Rectal smooth muscle tissue (tissue), 1 donor: ENCODE measurements at regions not wholly inside any gene's neighbourhood (a gene's known extent, or its start where the extent isn't known, plus 50 kb on each side); places are given as distances from the start of the nearest gene placed in this dataset.

Source experiments
- H3K27ac ChIP-seq: one replicate; pipeline ENCODE4 v1.7.0; 2013; ENCODE audit warnings: low read depth, low read length, inconsistent platforms
- H3K27me3 ChIP-seq: one replicate; pipeline ENCODE4 v1.7.0; 2013; ENCODE audit warnings: low read length; ENCODE audit not compliant: control insufficient read depth, insufficient read depth
- H3K36me3 ChIP-seq: one replicate; pipeline ENCODE4 v1.7.0; 2013; ENCODE audit warnings: low read length; ENCODE audit not compliant: control insufficient read depth, insufficient read depth
- H3K4me1 ChIP-seq: one replicate; pipeline ENCODE4 v1.7.0; 2013; ENCODE audit warnings: low read length; ENCODE audit not compliant: control insufficient read depth, insufficient read depth
- H3K4me3 ChIP-seq: one replicate; pipeline ENCODE4 v1.7.0; 2013; ENCODE audit warnings: low read length
- H3K9ac ChIP-seq: one replicate; pipeline ENCODE4 v1.7.0; 2013; ENCODE audit warnings: low read length

DNA sequence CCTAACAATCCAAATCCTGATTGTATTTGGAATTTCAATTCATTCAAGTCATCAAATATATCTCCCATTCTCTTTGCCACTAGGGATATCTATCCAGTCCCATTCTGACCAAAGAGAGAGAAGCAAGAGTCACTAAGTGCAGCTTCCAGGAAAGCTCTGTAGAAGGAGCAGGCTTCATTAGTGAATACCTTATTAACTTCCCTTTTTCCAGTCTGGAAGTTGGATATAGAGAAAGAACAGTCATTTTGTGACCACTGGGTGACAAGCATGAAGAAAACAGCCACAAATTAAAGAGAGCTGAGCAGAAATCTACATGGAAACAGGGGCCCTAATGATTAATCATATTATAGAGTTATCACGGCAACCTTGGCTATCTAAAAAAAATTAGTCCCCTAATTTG, 190.7 kb upstream of the ADO start:
- H3K27me3 ChIP-seq = no peaks in the 10 kb centered on the region
- no peak overlapping the region for H3K27ac ChIP-seq
- H3K9ac ChIP-seq = no peak overlapping the region
- no peak overlapping the region for H3K4me3 ChIP-seq
- H3K4me1 ChIP-seq = no peaks in the 10 kb centered on the region
- H3K36me3 ChIP-seq = no peaks in the 10 kb centered on the region

DNA sequence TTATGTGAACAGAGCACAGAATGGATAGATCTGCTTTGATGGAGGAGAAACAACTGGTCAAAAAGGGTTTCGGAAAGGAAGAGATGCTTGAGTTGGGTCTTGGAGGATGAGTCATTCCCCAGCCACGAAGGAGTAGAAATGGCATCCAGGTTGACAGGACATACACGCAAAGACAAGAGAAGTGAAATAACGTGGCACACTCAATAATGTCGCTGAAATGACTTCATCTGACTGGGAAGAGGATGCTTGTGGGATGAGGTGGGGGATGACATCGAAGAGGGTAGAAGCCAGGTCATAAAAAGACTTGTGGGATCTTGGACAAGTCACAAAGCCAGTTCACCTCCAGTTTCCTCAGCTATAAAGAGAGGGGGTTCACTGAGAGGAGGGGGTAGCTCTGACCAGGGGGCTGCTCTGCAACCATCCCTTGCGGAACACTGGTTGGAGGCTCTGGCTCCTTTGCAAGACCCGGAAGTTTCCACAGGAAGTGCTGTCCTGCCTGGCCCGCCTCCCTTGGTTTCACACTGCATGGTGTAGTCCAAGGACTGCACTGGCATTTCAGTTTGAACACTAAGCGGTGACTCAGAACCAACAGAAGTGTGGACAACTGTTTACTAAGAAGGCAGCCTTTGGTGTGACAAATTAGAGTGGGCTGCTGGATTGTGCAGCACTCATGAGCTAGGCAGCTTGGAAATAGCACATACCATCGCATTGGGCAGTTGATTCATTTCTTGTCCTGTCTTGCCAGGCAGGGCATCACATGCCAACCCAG, 189.9 kb upstream of the ADO start:
- no peaks in the 10 kb centered on the region for H3K27me3 ChIP-seq
- no peak overlapping the region for H3K27ac ChIP-seq
- no peak overlapping the region for H3K4me3 ChIP-seq
- H3K36me3 ChIP-seq = no peaks in the 10 kb centered on the region
- no peaks in the 10 kb centered on the region for H3K4me1 ChIP-seq
- no peak overlapping the region for H3K9ac ChIP-seq

DNA sequence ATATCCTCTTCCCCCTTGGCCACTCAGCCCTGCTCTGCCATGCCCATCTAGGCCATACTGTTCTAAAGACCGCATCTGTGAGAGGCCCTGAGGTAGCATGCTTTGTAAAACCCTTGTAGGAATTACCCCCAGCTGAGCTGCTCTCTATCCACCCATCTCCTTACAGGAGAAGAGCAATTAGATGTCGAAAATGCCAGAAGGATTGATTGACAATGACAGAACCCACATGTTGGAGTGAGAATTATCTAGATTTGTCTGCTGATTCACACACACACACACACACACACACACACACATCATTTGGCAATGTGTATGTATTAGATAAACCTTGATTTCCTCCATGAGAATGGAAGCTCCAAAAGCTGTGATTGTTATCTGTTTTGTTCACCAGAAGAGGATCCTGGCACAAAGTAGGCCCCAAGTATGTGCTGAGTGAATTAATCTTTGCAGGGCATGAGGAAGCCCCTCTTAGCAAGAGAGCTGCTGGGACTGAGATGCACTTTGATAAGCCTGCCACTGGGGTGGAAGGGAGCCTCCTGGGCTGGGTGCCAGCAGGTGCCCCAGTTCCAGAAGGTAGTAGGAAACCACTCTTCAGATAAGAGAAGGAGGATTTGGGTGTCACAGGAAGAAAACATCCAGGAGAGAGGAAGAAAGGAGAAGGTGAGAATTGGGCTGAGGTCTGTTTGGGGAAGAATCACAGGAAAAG, 187.5 kb upstream of the ADO start:
- Histone ChIP-seq H3K4me3 (no peak overlapping the region), H3K9ac (no peak overlapping the region), H3K4me1 (no peaks in the 10 kb centered on the region), H3K27me3 (no peaks in the 10 kb centered on the region), H3K27ac (no peak overlapping the region), H3K36me3 (no peaks in the 10 kb centered on the region)

DNA sequence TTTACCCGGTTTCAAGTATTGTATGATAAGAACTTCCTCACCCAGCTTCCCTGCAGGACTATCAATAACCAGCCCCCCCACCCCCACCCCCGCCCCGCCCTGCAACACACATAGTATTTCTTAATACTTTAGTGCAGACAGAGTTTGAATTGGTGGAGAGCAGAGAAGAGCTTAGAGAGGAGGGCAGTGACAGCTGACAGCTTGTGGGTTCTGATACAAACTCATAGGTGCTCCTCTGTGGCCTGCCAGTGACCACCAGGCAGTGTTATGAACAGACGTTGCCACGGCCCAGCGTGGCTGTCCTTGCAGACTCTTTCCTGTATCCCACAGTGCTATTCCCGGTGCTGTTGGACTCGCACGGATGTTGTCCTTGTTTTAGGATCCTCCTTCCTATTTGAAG, 186.9 kb upstream of the ADO start:
- Histone ChIP-seq H3K27me3 (no peaks in the 10 kb centered on the region), H3K9ac (no peak overlapping the region), H3K4me3 (no peak overlapping the region), H3K4me1 (no peaks in the 10 kb centered on the region), H3K27ac (no peak overlapping the region), H3K36me3 (no peaks in the 10 kb centered on the region)

DNA sequence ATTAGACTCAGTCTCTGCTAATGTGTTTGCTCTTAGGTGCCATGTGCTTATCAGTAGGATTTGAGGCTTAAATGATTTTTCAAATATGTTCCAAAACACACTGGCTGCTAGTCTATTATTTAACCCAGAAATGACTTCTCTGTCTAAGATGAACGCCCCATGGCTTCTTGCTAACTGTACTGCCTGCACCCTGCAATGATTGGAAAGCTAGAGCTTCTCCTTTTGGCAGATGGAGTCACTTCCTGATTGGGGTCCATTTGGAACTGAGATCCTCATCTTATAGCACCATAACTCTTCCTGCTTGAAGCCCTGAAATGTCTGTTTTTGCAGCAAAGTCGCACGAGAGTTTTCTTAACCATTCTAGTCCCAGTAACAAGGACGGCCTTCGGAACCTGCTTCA, 186.5 kb upstream of the ADO start:
- no peaks in the 10 kb centered on the region for H3K36me3 ChIP-seq
- no peaks in the 10 kb centered on the region for H3K4me1 ChIP-seq
- no peak overlapping the region for H3K27ac ChIP-seq
- H3K27me3 ChIP-seq = no peaks in the 10 kb centered on the region
- H3K9ac ChIP-seq = no peak overlapping the region
- H3K4me3 ChIP-seq = no peak overlapping the region

DNA sequence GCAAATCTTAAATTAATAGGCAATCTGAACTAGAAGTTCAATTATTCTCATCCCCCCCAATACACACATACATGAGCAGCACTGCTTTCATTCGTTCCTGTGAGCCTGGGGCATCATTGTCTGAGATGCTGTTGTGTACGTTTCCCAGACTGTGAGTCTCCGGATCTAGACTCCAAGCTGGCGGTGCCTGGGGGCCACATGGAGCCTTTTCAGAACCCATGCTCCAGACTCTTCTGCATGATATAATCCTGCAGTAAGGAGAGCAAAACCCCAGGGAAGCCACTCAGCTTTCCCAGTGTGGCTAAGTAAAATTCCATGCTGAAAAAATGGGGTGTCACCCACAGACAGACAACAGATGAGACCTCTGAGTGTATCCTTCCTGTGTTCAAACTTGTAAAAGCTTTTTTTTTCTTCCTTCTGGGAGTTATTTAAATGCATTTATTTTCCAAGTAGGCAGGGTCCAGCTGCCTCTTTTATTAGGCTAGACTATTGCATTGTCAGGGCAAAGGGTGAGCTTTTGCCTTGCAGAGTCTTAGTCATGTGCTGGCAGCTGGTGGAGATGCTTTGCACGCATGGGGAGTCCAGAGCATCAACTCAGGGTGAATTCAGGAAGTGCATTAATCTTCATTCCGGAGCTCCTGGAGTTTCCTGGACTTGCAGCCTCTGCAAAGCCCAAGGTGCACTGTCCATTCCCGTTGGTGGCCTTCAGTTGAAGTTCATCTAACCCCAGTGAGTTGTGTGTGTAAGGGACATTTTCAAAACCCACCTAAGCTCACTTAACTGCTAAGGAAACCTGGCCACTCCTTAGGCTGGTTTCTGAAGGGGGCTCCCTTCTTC, 185.7 kb upstream of the ADO start:
- H3K36me3 ChIP-seq = no peaks in the 10 kb centered on the region
- H3K27me3 ChIP-seq = no peaks in the 10 kb centered on the region
- no peak overlapping the region for H3K4me3 ChIP-seq
- no peak overlapping the region for H3K27ac ChIP-seq
- no peak overlapping the region for H3K9ac ChIP-seq
- no peaks in the 10 kb centered on the region for H3K4me1 ChIP-seq

DNA sequence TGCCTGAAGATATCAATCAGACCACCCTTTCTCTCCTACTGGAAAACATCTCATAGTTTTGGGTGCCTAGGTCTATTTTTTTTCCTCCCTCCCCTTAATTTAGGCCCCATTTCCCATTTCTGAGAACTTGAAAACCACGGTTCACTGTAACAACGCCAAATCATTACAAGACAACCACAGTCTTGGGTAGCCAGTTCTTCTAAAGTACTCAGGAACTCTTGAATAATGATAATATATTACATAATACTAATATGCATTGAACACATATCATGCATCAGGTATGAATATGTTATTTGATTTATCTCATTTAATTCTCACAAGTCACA, 185.1 kb upstream of the ADO start:
- Histone ChIP-seq H3K9ac (no peak overlapping the region), H3K4me1 (no peaks in the 10 kb centered on the region), H3K27me3 (no peaks in the 10 kb centered on the region), H3K27ac (no peak overlapping the region), H3K36me3 (no peaks in the 10 kb centered on the region), H3K4me3 (no peak overlapping the region)

DNA sequence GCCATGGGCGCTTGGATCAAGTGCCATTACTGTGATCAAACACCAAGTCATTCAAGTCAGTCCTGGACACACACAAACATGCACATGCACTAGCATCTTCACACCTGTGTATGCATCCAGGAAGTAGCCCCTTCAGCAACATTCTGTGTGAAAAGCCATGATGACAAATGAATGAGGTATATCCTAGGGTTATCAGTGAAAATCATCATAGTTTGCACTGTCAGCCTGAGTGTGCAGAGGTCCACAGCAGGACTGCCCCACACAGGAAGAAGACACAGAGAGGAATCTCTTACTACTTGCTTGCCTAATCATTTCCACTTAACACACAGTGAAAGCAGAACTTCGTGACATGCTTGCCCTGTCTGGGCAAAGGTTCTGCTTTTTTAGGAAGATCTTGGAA, 184.0 kb upstream of the ADO start:
- no peak overlapping the region for H3K9ac ChIP-seq
- H3K4me3 ChIP-seq = no peak overlapping the region
- no peaks in the 10 kb centered on the region for H3K36me3 ChIP-seq
- H3K4me1 ChIP-seq = no peaks in the 10 kb centered on the region
- H3K27ac ChIP-seq = no peak overlapping the region
- H3K27me3 ChIP-seq = no peaks in the 10 kb centered on the region

DNA sequence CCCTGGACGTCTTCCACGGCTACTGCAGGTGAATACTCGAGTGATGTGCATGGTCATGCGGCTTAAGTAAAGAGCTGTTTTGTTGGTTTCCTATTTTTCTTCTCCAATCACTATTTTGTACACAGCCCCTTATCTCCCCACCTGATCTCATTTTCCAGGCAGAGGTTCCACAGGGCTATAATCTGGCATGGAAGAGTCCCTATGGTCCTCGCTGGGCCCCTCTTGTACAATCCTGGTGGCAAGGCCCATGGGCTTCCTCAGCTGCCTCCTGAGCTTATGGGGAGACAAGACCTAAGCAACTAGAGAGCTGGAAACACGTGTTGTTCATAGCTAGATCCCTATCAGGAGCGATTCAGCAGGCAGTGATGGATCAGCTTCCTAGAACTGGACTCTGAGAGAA, 181.3 kb upstream of the ADO start:
- no peaks in the 10 kb centered on the region for H3K4me1 ChIP-seq
- no peaks in the 10 kb centered on the region for H3K27me3 ChIP-seq
- H3K9ac ChIP-seq = no peak overlapping the region
- H3K36me3 ChIP-seq = no peaks in the 10 kb centered on the region
- no peak overlapping the region for H3K4me3 ChIP-seq
- H3K27ac ChIP-seq = no peak overlapping the region

DNA sequence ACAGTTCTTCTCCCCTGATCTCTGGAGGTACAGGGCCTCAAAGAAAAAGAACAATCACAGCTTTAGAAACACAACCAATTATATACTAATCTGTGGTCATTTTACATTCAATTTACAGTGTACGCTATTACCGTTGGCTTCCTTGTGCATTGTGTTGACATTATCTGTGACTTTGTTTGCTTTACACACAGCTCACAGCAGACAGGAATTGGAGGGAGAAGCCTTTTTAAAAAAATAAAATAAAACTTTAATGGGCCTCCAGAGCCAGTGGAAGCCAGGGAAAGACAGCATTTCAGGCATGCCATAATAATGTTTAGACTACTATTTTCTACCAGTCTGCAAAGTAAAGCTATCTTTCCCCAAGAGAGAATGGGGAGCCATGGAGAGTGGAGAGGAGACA, 179.0 kb upstream of the ADO start:
- Histone ChIP-seq H3K36me3 (no peaks in the 10 kb centered on the region), H3K9ac (no peak overlapping the region), H3K4me3 (no peak overlapping the region), H3K4me1 (no peaks in the 10 kb centered on the region), H3K27me3 (no peaks in the 10 kb centered on the region), H3K27ac (no peak overlapping the region)

DNA sequence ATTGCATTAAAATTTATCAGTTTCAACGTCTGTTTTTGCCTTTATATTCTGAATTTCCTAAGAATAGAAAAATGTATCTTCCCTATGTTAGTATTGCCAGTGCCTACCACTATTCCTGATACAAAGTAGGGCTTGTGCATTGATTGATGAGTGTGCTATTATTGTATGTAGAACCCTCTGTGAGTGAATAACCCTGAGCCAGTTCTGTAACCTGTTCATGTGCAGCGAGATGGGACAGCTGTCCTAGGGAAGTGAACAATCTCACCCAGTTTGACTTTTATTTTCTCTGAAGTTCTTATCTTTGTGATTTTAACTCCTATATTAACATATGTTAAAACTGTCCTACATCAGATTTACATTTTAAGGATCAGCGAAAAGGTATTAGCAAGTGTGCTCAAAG, 178.4 kb upstream of the ADO start:
- no peaks in the 10 kb centered on the region for H3K36me3 ChIP-seq
- H3K4me1 ChIP-seq = no peaks in the 10 kb centered on the region
- no peak overlapping the region for H3K4me3 ChIP-seq
- no peak overlapping the region for H3K27ac ChIP-seq
- H3K27me3 ChIP-seq = no peaks in the 10 kb centered on the region
- H3K9ac ChIP-seq = no peak overlapping the region

DNA sequence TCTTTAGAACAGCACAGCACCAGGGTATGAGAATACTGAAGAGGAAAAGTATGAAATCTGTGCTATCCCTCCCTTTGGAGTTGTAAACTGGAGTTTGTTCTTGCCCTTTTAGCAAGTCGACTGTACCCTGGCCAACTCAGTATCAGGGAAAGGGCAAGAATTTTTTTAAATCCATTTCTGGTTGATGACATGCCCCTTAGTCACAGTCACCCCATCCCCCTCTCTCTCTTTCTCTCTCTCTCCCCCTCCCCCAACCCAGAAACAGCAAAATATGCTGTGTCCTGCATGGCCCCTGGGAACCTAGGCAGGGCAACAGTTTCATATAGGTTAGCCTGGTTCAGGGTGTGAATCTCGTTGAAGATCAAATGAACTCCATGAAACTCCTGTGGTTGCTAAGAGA, 177.7 kb upstream of the ADO start:
- Histone ChIP-seq H3K27me3 (no peaks in the 10 kb centered on the region), H3K4me3 (no peak overlapping the region), H3K9ac (no peak overlapping the region), H3K27ac (no peak overlapping the region), H3K4me1 (no peaks in the 10 kb centered on the region), H3K36me3 (no peaks in the 10 kb centered on the region)
